HepG2 (cell line): ENCODE measurements at regions not wholly inside any gene's neighbourhood (a gene's known extent, or its start where the extent isn't known, plus 50 kb on each side); places are given as distances from the start of the nearest gene placed in this dataset.
A peak's percentile ranks its signal among the peaks of the same experiment; 100 is the strongest.

Source experiments
- ATRX ChIP-seq: sonication (generic); formaldehyde crosslinking; IDR thresholded peaks from 2 replicates; pipeline ENCODE4 v1.4.0; 2020; ENCODE audit warnings: missing genetic modification reagents, borderline replicate concordance
- EP300 ChIP-seq, 3 experiments: sonication (generic) in 1 of 3; formaldehyde crosslinking in 1 of 3; IDR thresholded peaks; 2 replicates each; pipeline versions ENCODE4 v1.5.1 to v1.6.1; 2011 to 2020; ENCODE audit warnings: low read depth in 2 of 3, low read length in 2 of 3, borderline replicate concordance in 1 of 3, improper control_type of control experiment in 1 of 3, mild to moderate bottlenecking in 1 of 3, missing genetic modification reagents in 1 of 3, moderate library complexity in 1 of 3
- FUBP1 ChIP-seq: sonication (generic); formaldehyde crosslinking; IDR thresholded peaks from 2 replicates; pipeline ENCODE4 v1.5.1; 2020; ENCODE audit warnings: missing genetic modification reagents, mild to moderate bottlenecking, borderline replicate concordance
- KLF15 ChIP-seq: sonication (generic); formaldehyde crosslinking; IDR thresholded peaks from 2 replicates; pipeline ENCODE4 v1.8.1; 2023; ENCODE audit warnings: borderline replicate concordance, mild to moderate bottlenecking, inconsistent platforms, missing genetic modification reagents, mixed read lengths
- KLF16 ChIP-seq, 2 experiments: sonication (generic) in 1 of 2; formaldehyde crosslinking in 1 of 2; IDR thresholded peaks; 2 replicates each; pipeline versions ENCODE4 v1.6.1 to v1.8.0; 2016 to 2023; ENCODE audit warnings: missing genetic modification reagents in 2 of 2, missing compliant biosample characterization in 1 of 2
- MAF1 ChIP-seq: sonication (generic); formaldehyde crosslinking; IDR thresholded peaks from 2 replicates; pipeline ENCODE4 v1.5.0; 2020; ENCODE audit warnings: missing genetic modification reagents, borderline replicate concordance
- MYNN ChIP-seq: sonication (generic); formaldehyde crosslinking; IDR thresholded peaks from 2 replicates; pipeline ENCODE4 v1.4.0; 2020; ENCODE audit warnings: mild to moderate bottlenecking, low read depth, missing genetic modification reagents
- RFXAP ChIP-seq: sonication (generic); formaldehyde crosslinking; IDR thresholded peaks from 2 replicates; pipeline ENCODE4 v1.4.0; 2020; ENCODE audit warnings: missing genetic modification reagents, borderline replicate concordance
- SMAD1 ChIP-seq: sonication (generic); formaldehyde crosslinking; IDR thresholded peaks from 2 replicates; pipeline ENCODE4 v1.4.0; 2020; ENCODE audit warnings: missing genetic modification reagents, low read depth, mild to moderate bottlenecking, borderline replicate concordance
- SP1 ChIP-seq, 2 experiments: fragments of 450-650 bp in 1 of 2; sonication (generic) in 1 of 2; formaldehyde crosslinking in 1 of 2; IDR thresholded peaks; 2 replicates each; pipeline versions ENCODE4 v1.4.0 to v1.6.1; 2016 to 2020; ENCODE audit warnings: missing genetic modification reagents in 1 of 2
- SRSF4 ChIP-seq: fragments of 200-400 bp; formaldehyde crosslinking; IDR thresholded peaks from one replicate; pipeline ENCODE4 v1.6.1; 2018; ENCODE audit warnings: mild to moderate bottlenecking, low read depth, low read length, moderate library complexity; ENCODE audit not compliant: poor library complexity, severe bottlenecking
- TARDBP ChIP-seq: sonication (generic); formaldehyde crosslinking; IDR thresholded peaks from 2 replicates; pipeline ENCODE4 v1.8.0; 2022; ENCODE audit warnings: mild to moderate bottlenecking, missing genetic modification reagents
- ZBTB7B ChIP-seq: sonication (generic); formaldehyde crosslinking; IDR thresholded peaks from 2 replicates; pipeline ENCODE4 v1.4.0; 2020; ENCODE audit warnings: missing genetic modification reagents
- ZFP62 ChIP-seq: sonication (generic); formaldehyde crosslinking; IDR thresholded peaks from 2 replicates; pipeline ENCODE4 v1.4.0; 2020; ENCODE audit warnings: missing genetic modification reagents
- ZNF12 ChIP-seq: sonication (generic); formaldehyde crosslinking; IDR thresholded peaks from 2 replicates; pipeline ENCODE4 v1.5.0; 2020; ENCODE audit warnings: missing genetic modification reagents
- ZNF253 ChIP-seq: sonication (generic); formaldehyde crosslinking; IDR thresholded peaks from 2 replicates; pipeline ENCODE4 v1.8.0; 2022; ENCODE audit warnings: mild to moderate bottlenecking, missing genetic modification reagents, borderline replicate concordance
- ZNF33A ChIP-seq: sonication (generic); formaldehyde crosslinking; IDR thresholded peaks from 2 replicates; pipeline ENCODE4 v1.5.1; 2020; ENCODE audit warnings: missing genetic modification reagents, mild to moderate bottlenecking, moderate library complexity, borderline replicate concordance
- ZNF383 ChIP-seq: sonication (generic); formaldehyde crosslinking; IDR thresholded peaks from 2 replicates; pipeline ENCODE4 v1.4.0; 2020; ENCODE audit warnings: missing genetic modification reagents, mild to moderate bottlenecking, borderline replicate concordance
- ZNF7 ChIP-seq: IDR thresholded peaks from 2 replicates; pipeline ENCODE4 v1.6.1; 2016; ENCODE audit warnings: missing biosample characterization, missing genetic modification reagents
- ZNF777 ChIP-seq: sonication (generic); formaldehyde crosslinking; IDR thresholded peaks from 2 replicates; pipeline ENCODE4 v1.4.0; 2020; ENCODE audit warnings: missing genetic modification reagents
- TF ChIP-seq, protein P1 (sequence below): sonication (generic); formaldehyde crosslinking; IDR thresholded peaks from 2 replicates; pipeline ENCODE4 v1.5.0; 2020; ENCODE audit warnings: mild to moderate bottlenecking, missing genetic modification reagents, moderate library complexity
- TF ChIP-seq, protein P2 (sequence below): sonication (generic); formaldehyde crosslinking; IDR thresholded peaks from 2 replicates; pipeline ENCODE4 v1.5.1; 2020; ENCODE audit warnings: missing genetic modification reagents, mild to moderate bottlenecking, borderline replicate concordance
- TF ChIP-seq, protein P3 (sequence below): sonication (generic); formaldehyde crosslinking; IDR thresholded peaks from 2 replicates; pipeline ENCODE4 v1.5.0; 2020; ENCODE audit warnings: missing genetic modification reagents, mild to moderate bottlenecking, borderline replicate concordance

DNA sequence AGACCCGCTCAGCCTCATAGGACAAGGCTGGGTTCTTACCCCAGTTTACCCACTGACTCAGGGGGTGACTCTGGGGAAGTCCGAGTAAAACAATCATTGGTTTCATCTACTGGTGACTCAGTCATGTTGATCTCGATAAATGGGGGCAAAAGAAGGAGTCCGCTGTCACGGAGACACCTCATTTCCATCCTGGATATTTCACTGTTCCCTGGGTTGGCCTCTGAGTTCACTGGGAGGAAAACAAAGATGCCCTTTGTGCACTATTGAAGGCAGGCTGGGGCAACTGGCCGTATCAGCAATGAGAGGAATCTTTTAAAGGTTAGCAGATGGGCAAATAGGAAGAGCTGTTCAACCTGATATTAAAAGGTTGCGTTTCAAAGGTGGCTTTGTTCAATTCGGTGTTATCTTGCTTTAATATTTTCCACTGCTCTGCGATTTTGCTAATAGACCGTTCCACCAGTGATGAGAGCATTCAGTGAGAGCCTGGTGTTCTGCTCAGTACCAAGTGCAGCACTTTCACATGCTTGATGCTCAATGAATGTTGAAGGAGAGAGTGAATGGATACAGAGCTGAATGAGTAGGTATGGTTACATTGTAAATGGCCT, 110.2 kb upstream of the EGFLAM start (continued):
- 0 out of 2 replicates have a peak, but pooled peaks have one; percentile 62 for TF ChIP-seq MAF1 (CRISPR knock-in tag)
- TF ChIP-seq KLF16 (CRISPR knock-in tag; IDR thresholded peaks at IDR 0.05) = peak in 1 of 2 experiments; percentile 47; a peak in 1 of 4 replicates
- TF ChIP-seq SMAD1 (CRISPR knock-in tag) = no peak
- no peak for TF ChIP-seq ATRX
- TF ChIP-seq, protein P1, sequence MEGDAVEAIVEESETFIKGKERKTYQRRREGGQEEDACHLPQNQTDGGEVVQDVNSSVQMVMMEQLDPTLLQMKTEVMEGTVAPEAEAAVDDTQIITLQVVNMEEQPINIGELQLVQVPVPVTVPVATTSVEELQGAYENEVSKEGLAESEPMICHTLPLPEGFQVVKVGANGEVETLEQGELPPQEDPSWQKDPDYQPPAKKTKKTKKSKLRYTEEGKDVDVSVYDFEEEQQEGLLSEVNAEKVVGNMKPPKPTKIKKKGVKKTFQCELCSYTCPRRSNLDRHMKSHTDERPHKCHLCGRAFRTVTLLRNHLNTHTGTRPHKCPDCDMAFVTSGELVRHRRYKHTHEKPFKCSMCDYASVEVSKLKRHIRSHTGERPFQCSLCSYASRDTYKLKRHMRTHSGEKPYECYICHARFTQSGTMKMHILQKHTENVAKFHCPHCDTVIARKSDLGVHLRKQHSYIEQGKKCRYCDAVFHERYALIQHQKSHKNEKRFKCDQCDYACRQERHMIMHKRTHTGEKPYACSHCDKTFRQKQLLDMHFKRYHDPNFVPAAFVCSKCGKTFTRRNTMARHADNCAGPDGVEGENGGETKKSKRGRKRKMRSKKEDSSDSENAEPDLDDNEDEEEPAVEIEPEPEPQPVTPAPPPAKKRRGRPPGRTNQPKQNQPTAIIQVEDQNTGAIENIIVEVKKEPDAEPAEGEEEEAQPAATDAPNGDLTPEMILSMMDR = peak; percentile 10; the same call in 1 of the 2 replicates
- TF ChIP-seq, protein P2, sequence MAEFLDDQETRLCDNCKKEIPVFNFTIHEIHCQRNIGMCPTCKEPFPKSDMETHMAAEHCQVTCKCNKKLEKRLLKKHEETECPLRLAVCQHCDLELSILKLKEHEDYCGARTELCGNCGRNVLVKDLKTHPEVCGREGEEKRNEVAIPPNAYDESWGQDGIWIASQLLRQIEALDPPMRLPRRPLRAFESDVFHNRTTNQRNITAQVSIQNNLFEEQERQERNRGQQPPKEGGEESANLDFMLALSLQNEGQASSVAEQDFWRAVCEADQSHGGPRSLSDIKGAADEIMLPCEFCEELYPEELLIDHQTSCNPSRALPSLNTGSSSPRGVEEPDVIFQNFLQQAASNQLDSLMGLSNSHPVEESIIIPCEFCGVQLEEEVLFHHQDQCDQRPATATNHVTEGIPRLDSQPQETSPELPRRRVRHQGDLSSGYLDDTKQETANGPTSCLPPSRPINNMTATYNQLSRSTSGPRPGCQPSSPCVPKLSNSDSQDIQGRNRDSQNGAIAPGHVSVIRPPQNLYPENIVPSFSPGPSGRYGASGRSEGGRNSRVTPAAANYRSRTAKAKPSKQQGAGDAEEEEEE = no peak
- no peak for TF ChIP-seq ZFP62 (CRISPR knock-in tag)
- TF ChIP-seq ZNF33A (CRISPR knock-in tag) = no peak
- TF ChIP-seq ZNF253 (CRISPR knock-in tag) = no peak
- no peak for TF ChIP-seq ZNF383
- no peak for TF ChIP-seq MYNN (CRISPR knock-in tag)
- no peak for TF ChIP-seq ZNF12
- TF ChIP-seq ZNF7 (CRISPR knock-in tag) = no peak
- TF ChIP-seq SRSF4 = no peak
- TF ChIP-seq ZNF777 (CRISPR knock-in tag) = 0 out of 2 replicates have a peak, but pooled peaks have one; percentile 53
- TF ChIP-seq SP1 (IDR thresholded peaks at IDR 0.05) = no peak
- no peak for TF ChIP-seq SP1 (CRISPR knock-in tag; IDR thresholded peaks at IDR 0.05)
- peak; percentile 83 to 88; a peak in 3 of 4 replicates for TF ChIP-seq EP300 (IDR thresholded peaks at IDR 0.05; ENCODE audit: low read depth in 2 of 2, low read length in 2 of 2)
- TF ChIP-seq EP300 (CRISPR knock-in tag; IDR thresholded peaks at IDR 0.05; ENCODE audit: borderline replicate concordance) = peak; percentile 90
- no peak; the same call in 1 of the 2 replicates for TF ChIP-seq KLF15 (CRISPR knock-in tag)
- peak; percentile 83 for TF ChIP-seq TARDBP (CRISPR knock-in tag)
- TF ChIP-seq, protein P3, sequence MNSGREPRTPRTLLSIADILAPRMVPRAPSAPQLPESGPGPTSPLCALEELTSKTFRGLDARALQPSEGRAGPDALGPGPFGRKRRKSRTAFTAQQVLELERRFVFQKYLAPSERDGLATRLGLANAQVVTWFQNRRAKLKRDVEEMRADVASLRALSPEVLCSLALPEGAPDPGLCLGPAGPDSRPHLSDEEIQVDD (CRISPR knock-in tag) = no peak
- TF ChIP-seq ZBTB7B (CRISPR knock-in tag) = peak; percentile 78; the same call in 1 of the 2 replicates
- peak; percentile 85 for TF ChIP-seq RFXAP (CRISPR knock-in tag)
- TF ChIP-seq FUBP1 = no peak
